ENCODE measurements at regions not wholly inside any gene's neighbourhood (a gene's known extent, or its start where the extent isn't known, plus 50 kb on each side); places are given as distances from the start of the nearest gene placed in this dataset.
A peak's percentile ranks its signal among the peaks of the same experiment; 100 is the strongest.

- Histone ChIP-seq H3K4me3 (no peak overlapping the region), H3K4me2 (no peak overlapping the region), H3K4me1 (no peaks in the 10 kb centered on the region), H3K79me2 (ENCODE audit: low read depth) (no peaks in the 10 kb centered on the region), H3K9me3 (ENCODE audit: low read depth) (no peaks in the 10 kb centered on the region), H2AFZ (replicated peaks) (no peak overlapping the region), H3K9ac (no peak overlapping the region), H3K27me3 (no peaks in the 10 kb centered on the region), H4K20me1 (ENCODE audit: low read depth) (no peaks in the 10 kb centered on the region), H3F3A (ENCODE audit: low read depth) (no peaks in the 10 kb centered on the region), H3K27ac (no peak overlapping the region), H3K36me3 (no peaks in the 10 kb centered on the region)
- no peaks in the 10 kb centered on the region for H3K4me1 Mint-ChIP-seq
- no peak overlapping the region for H3K27ac Mint-ChIP-seq
- TF ChIP-seq EZH2 (IDR thresholded peaks at IDR 0.05): no peak
- no peak for TF ChIP-seq CTCF (IDR thresholded peaks at IDR 0.05)
- TF ChIP-seq EZH2phosphoT487 (IDR thresholded peaks at IDR 0.05): no peak
- H3K9me3 Mint-ChIP-seq: no peaks in the 10 kb centered on the region
- no peak for DNase-seq (ENCODE audit: low spot score)
- no peaks in the 10 kb centered on the region for H3K27me3 Mint-ChIP-seq (ENCODE audit: insufficient read depth, low read depth)
- H3K36me3 Mint-ChIP-seq: no peaks in the 10 kb centered on the region
- no peak overlapping the region for H3K4me3 Mint-ChIP-seq
Measured at GRCh38 chr18:45119876-45120275, 439.2 kb downstream of the SETBP1 start.

- no peak for TF ChIP-seq EZH2 (IDR thresholded peaks at IDR 0.05)
- no peak for TF ChIP-seq EZH2phosphoT487 (IDR thresholded peaks at IDR 0.05)
- H3K4me3 ChIP-seq: no peak overlapping the region
- Mint-ChIP-seq H3K27me3 (ENCODE audit: insufficient read depth, low read depth) (no peaks in the 10 kb centered on the region), H3K27ac (no peak overlapping the region), H3K4me3 (no peak overlapping the region), H3K36me3 (no peaks in the 10 kb centered on the region), H3K9me3 (no peaks in the 10 kb centered on the region), H3K4me1 (no peaks in the 10 kb centered on the region)
- no peak for DNase-seq (ENCODE audit: low spot score)
- no peaks in the 10 kb centered on the region for H4K20me1 ChIP-seq (ENCODE audit: low read depth)
- H3K9ac ChIP-seq: no peak overlapping the region
- H3K27me3 ChIP-seq: no peaks in the 10 kb centered on the region
- H3K4me1 ChIP-seq: no peaks in the 10 kb centered on the region
- H2AFZ ChIP-seq (replicated peaks): no peak overlapping the region
- no peaks in the 10 kb centered on the region for H3K36me3 ChIP-seq
- no peaks in the 10 kb centered on the region for H3K79me2 ChIP-seq (ENCODE audit: low read depth)
- no peaks in the 10 kb centered on the region for H3K9me3 ChIP-seq (ENCODE audit: low read depth)
- no peaks in the 10 kb centered on the region for H3F3A ChIP-seq (ENCODE audit: low read depth)
- H3K27ac ChIP-seq: no peak overlapping the region
- no peak overlapping the region for H3K4me2 ChIP-seq
Measured at GRCh38 chr18:45121146-45121545, 440.5 kb downstream of the SETBP1 start.

GRCh38 chr18:45122506-45122905, 441.8 kb downstream of the SETBP1 start:
- Histone ChIP-seq H3K27ac (no peak overlapping the region), H3K4me1 (no peaks in the 10 kb centered on the region), H3K4me2 (no peak overlapping the region), H3F3A (ENCODE audit: low read depth) (no peaks in the 10 kb centered on the region), H3K9me3 (ENCODE audit: low read depth) (no peaks in the 10 kb centered on the region), H3K4me3 (no peak overlapping the region), H4K20me1 (ENCODE audit: low read depth) (no peaks in the 10 kb centered on the region), H3K36me3 (no peaks in the 10 kb centered on the region), H3K27me3 (no peaks in the 10 kb centered on the region), H3K9ac (no peak overlapping the region), H3K79me2 (ENCODE audit: low read depth) (no peaks in the 10 kb centered on the region), H2AFZ (replicated peaks) (no peak overlapping the region)
- Mint-ChIP-seq H3K9me3 (no peaks in the 10 kb centered on the region), H3K27ac (peak overlapping the region; percentile 6), H3K27me3 (ENCODE audit: insufficient read depth, low read depth) (no peaks in the 10 kb centered on the region), H3K4me1 (no peaks in the 10 kb centered on the region), H3K36me3 (no peaks in the 10 kb centered on the region), H3K4me3 (no peak overlapping the region)
- DNase-seq (ENCODE audit: low spot score): no peak
- TF ChIP-seq EZH2 (IDR thresholded peaks at IDR 0.05): no peak
- no peak for TF ChIP-seq CTCF (IDR thresholded peaks at IDR 0.05)
- no peak for TF ChIP-seq EZH2phosphoT487 (IDR thresholded peaks at IDR 0.05)

- H3K79me2 ChIP-seq (ENCODE audit: low read depth): no peaks in the 10 kb centered on the region
- no peaks in the 10 kb centered on the region for H3F3A ChIP-seq (ENCODE audit: low read depth)
- no peaks in the 10 kb centered on the region for H3K27me3 ChIP-seq
- no peaks in the 10 kb centered on the region for H3K9me3 ChIP-seq (ENCODE audit: low read depth)
- no peaks in the 10 kb centered on the region for H4K20me1 ChIP-seq (ENCODE audit: low read depth)
- Mint-ChIP-seq H3K9me3 (no peaks in the 10 kb centered on the region), H3K27ac (no peak overlapping the region), H3K27me3 (ENCODE audit: insufficient read depth, low read depth) (peaks cover 2% of the 10 kb centered on the region), H3K36me3 (no peaks in the 10 kb centered on the region), H3K4me1 (no peaks in the 10 kb centered on the region), H3K4me3 (no peak overlapping the region)
- H3K4me1 ChIP-seq: no peaks in the 10 kb centered on the region
- no peak overlapping the region for H3K27ac ChIP-seq
- no peak overlapping the region for H3K4me3 ChIP-seq
- no peak overlapping the region for H2AFZ ChIP-seq (replicated peaks)
- H3K36me3 ChIP-seq: no peaks in the 10 kb centered on the region
- DNase-seq (ENCODE audit: low spot score): no peak
- H3K9ac ChIP-seq: no peak overlapping the region
- TF ChIP-seq EZH2phosphoT487 (IDR thresholded peaks at IDR 0.05) (no peak), EZH2 (IDR thresholded peaks at IDR 0.05) (no peak), CTCF (IDR thresholded peaks at IDR 0.05) (no peak)
- H3K4me2 ChIP-seq: no peak overlapping the region
Measured at GRCh38 chr18:45127405-45127804, 446.7 kb downstream of the SETBP1 start.
